Chondrocyte (in vitro differentiated cells): ENCODE measurements at regions not wholly inside any gene's neighbourhood (a gene's known extent, or its start where the extent isn't known, plus 50 kb on each side); places are given as distances from the start of the nearest gene placed in this dataset.

Experiments used
- DNase-seq: peaks from one replicate; pipeline ENCODE4 v3.0.0; 2021; ENCODE audit warnings: mixed read lengths, low spot score
- H3K27ac Mint-ChIP-seq: one replicate; pipeline ENCODE4 v1.8.0; 2021; ENCODE audit warnings: mild to moderate bottlenecking, moderate library complexity, mixed read lengths; ENCODE audit not compliant: unreplicated experiment
- H3K27me3 Mint-ChIP-seq: 2 replicates; pipeline ENCODE4 v1.8.0; 2021; ENCODE audit warnings: low read depth, mixed read lengths
- H3K36me3 Mint-ChIP-seq: 2 replicates; pipeline ENCODE4 v1.8.0; 2021; ENCODE audit warnings: low read depth, mixed read lengths
- H3K4me1 Mint-ChIP-seq: 2 replicates; pipeline ENCODE4 v1.8.0; 2021; ENCODE audit warnings: low read depth, mild to moderate bottlenecking, mixed read lengths
- H3K4me3 Mint-ChIP-seq: one replicate; pipeline ENCODE4 v1.8.0; 2021; ENCODE audit warnings: mild to moderate bottlenecking, moderate library complexity, mixed read lengths; ENCODE audit not compliant: unreplicated experiment
- H3K9me3 Mint-ChIP-seq: 2 replicates; pipeline ENCODE4 v1.8.0; 2021; ENCODE audit warnings: low read depth, mixed read lengths
- CTCF ChIP-seq: fragments of 200-600 bp; sonication (generic); IDR thresholded peaks from 2 replicates; pipeline ENCODE4 v1.5.0; 2021; ENCODE audit warnings: antibody characterized with exemption, mild to moderate bottlenecking, moderate library complexity

GRCh38 chr2:64749446-64749845, 95.7 kb upstream of the SERTAD2 start:
- Mint-ChIP-seq H3K4me1 (peaks cover 23% of the 10 kb centered on the region), H3K27ac (peak overlapping the region; percentile 99), H3K36me3 (no peaks in the 10 kb centered on the region), H3K4me3 (peak overlapping the region; percentile 97), H3K27me3 (no peaks in the 10 kb centered on the region), H3K9me3 (no peaks in the 10 kb centered on the region)
- TF ChIP-seq CTCF: no peak
- no peak for DNase-seq

- H3K27me3 Mint-ChIP-seq: no peaks in the 10 kb centered on the region
- DNase-seq: no peak
- H3K4me1 Mint-ChIP-seq: peaks cover 23% of the 10 kb centered on the region
- no peaks in the 10 kb centered on the region for H3K9me3 Mint-ChIP-seq
- H3K4me3 Mint-ChIP-seq: peak overlapping the region; percentile 97
- peak overlapping the region; percentile 99 for H3K27ac Mint-ChIP-seq
- peak; percentile 53 for TF ChIP-seq CTCF
- no peaks in the 10 kb centered on the region for H3K36me3 Mint-ChIP-seq
These were observed 96.5 kb upstream of the SERTAD2 start for GRCh38 chr2:64750001-64750816.

GRCh38 chr2:64750817-64751285, 97.1 kb upstream of the SERTAD2 start:
- Mint-ChIP-seq H3K4me3 (peak overlapping the region; percentile 97), H3K36me3 (no peaks in the 10 kb centered on the region), H3K27me3 (no peaks in the 10 kb centered on the region), H3K9me3 (peaks cover 2% of the 10 kb centered on the region), H3K4me1 (peaks cover 23% of the 10 kb centered on the region), H3K27ac (peak overlapping the region; percentile 99)
- peak; percentile 100 for DNase-seq
- no peak for TF ChIP-seq CTCF

- no peak for DNase-seq
- peak overlapping the region; percentile 97 for H3K4me3 Mint-ChIP-seq
- H3K36me3 Mint-ChIP-seq: no peaks in the 10 kb centered on the region
- no peaks in the 10 kb centered on the region for H3K27me3 Mint-ChIP-seq
- TF ChIP-seq CTCF: peak; percentile 72
- peaks cover 5% of the 10 kb centered on the region for H3K9me3 Mint-ChIP-seq
- H3K4me1 Mint-ChIP-seq: peaks cover 23% of the 10 kb centered on the region
- peak overlapping the region; percentile 99 for H3K27ac Mint-ChIP-seq
These were observed 97.9 kb upstream of the SERTAD2 start for GRCh38 chr2:64751286-64752260.

- no peak for TF ChIP-seq CTCF
- DNase-seq: no peak
- Mint-ChIP-seq H3K4me1 (peaks cover 23% of the 10 kb centered on the region), H3K27me3 (no peaks in the 10 kb centered on the region), H3K9me3 (peaks cover 5% of the 10 kb centered on the region), H3K27ac (no peak overlapping the region), H3K36me3 (no peaks in the 10 kb centered on the region), H3K4me3 (no peak overlapping the region)
These were observed 99.7 kb upstream of the SERTAD2 start for GRCh38 chr2:64753399-64753798.
